H1 (cell line): ENCODE measurements at regions not wholly inside any gene's neighbourhood (a gene's known extent, or its start where the extent isn't known, plus 50 kb on each side); places are given as distances from the start of the nearest gene placed in this dataset.

Experiments used
- CTCF ChIA-PET: fragments of 300-600 bp; sonication (Branson Sonifier 250); formaldehyde crosslinking; loops from one replicate; lab custom pipeline; 2021; ENCODE audit not compliant: partially characterized antibody; lab: Charles Lee
- POLR2A ChIA-PET: fragments of 300-600 bp; sonication (Branson Sonifier 250); formaldehyde crosslinking; loops from one replicate; lab custom pipeline; 2021; ENCODE audit warnings: inconsistent platforms; ENCODE audit not compliant: partially characterized antibody; lab: Charles Lee
- DNase-seq, 2 experiments: peaks; one replicate each; pipeline versions ENCODE4 v3.0.0 to v3.0.0-alpha.2; 2010 to 2022; ENCODE audit warnings: low spot score in 2 of 2, low read depth in 1 of 2, mixed read lengths in 1 of 2
- FAIRE-seq: peaks from 2 replicates; lab custom pipeline; 2011; peaks lifted over from hg19 to GRCh38; lab: Jason Lieb, UNC
- H2AFZ ChIP-seq: 2 replicates; pipeline ENCODE4 v1.8.1; 2012; ENCODE audit warnings: low read length, inconsistent platforms
- H2AK5ac ChIP-seq: 2 replicates; pipeline ENCODE4 v1.6.1; 2013; ENCODE audit warnings: low read depth, low read length
- H2BK120ac ChIP-seq: replicated peaks from 2 replicates; pipeline ENCODE3; 2013; ENCODE audit warnings: low read depth, low read length, inconsistent platforms
- H2BK12ac ChIP-seq: 2 replicates; pipeline ENCODE4 v1.6.1; 2013; ENCODE audit warnings: low read depth, low read length
- H2BK15ac ChIP-seq: 2 replicates; pipeline ENCODE4 v1.6.1; 2013; ENCODE audit warnings: low read length
- H2BK20ac ChIP-seq: 2 replicates; pipeline ENCODE4 v1.6.1; 2013; ENCODE audit warnings: low read length
- H2BK5ac ChIP-seq: 2 replicates; pipeline ENCODE4 v1.6.1; 2013; ENCODE audit warnings: low read depth, low read length
- H3K14ac ChIP-seq: 2 replicates; pipeline ENCODE4 v1.6.1; 2013; ENCODE audit warnings: inconsistent platforms; ENCODE audit not compliant: insufficient read length
- H3K18ac ChIP-seq: 2 replicates; pipeline ENCODE4 v1.6.1; 2013; ENCODE audit warnings: low read length; ENCODE audit errors: extremely low read depth
- H3K23ac ChIP-seq: 2 replicates; pipeline ENCODE4 v1.6.1; 2013; ENCODE audit warnings: inconsistent platforms; ENCODE audit not compliant: insufficient read length
- H3K23me2 ChIP-seq: 2 replicates; pipeline ENCODE4 v1.6.1; 2013; ENCODE audit warnings: low read depth, low read length
- H3K27ac ChIP-seq: 2 replicates; pipeline ENCODE4 v1.6.1; 2011; ENCODE audit warnings: low read depth, low read length, inconsistent platforms
- H3K27me3 ChIP-seq, 4 experiments: replicated peaks in 1 of 4; 1 replicate in 1 of 4; 2 replicates in 3 of 4; pipeline versions ENCODE4 v1.6.1 to v1.8.1; 2011 to 2013; ENCODE audit warnings: low read length in 3 of 4, mild to moderate bottlenecking in 3 of 4, inconsistent platforms in 2 of 4, mixed read lengths in 2 of 4, moderate library complexity in 1 of 4; ENCODE audit not compliant: control insufficient read depth in 3 of 4, insufficient read depth in 3 of 4; ENCODE audit errors: extremely low read depth in 1 of 4
- H3K36me3 ChIP-seq, 4 experiments: 2 replicates each; pipeline versions ENCODE4 v1.6.1 to v1.8.1; 2011 to 2013; ENCODE audit warnings: mild to moderate bottlenecking in 4 of 4, low read length in 3 of 4, moderate library complexity in 2 of 4, control low read depth in 1 of 4, inconsistent platforms in 1 of 4; ENCODE audit not compliant: insufficient read depth in 4 of 4, control insufficient read depth in 2 of 4
- H3K4ac ChIP-seq: replicated peaks from 2 replicates; pipeline ENCODE3; 2013; ENCODE audit warnings: low read length, low read depth, mixed read lengths, inconsistent platforms; ENCODE audit not compliant: insufficient read length
- H3K4me1 ChIP-seq, 4 experiments: replicated peaks in 1 of 4; 1 replicate in 1 of 4; 2 replicates in 3 of 4; pipeline versions ENCODE4 v1.6.1 to v1.8.1; 2011 to 2013; ENCODE audit warnings: low read length in 3 of 4, inconsistent platforms in 2 of 4, mixed read lengths in 1 of 4; ENCODE audit not compliant: insufficient read depth in 4 of 4, control insufficient read depth in 3 of 4
- H3K4me2 ChIP-seq, 2 experiments: 2 replicates each; pipeline versions ENCODE4 v1.6.1 to v1.8.1; 2011 to 2013; ENCODE audit warnings: low read depth in 2 of 2, low read length in 2 of 2, control low read depth in 1 of 2, inconsistent platforms in 1 of 2, mild to moderate bottlenecking in 1 of 2; ENCODE audit not compliant: insufficient read depth in 1 of 2
- H3K4me3 ChIP-seq, 4 experiments: fragments of 200-600, 300-600 bp in 1 of 4; sonication (generic), shearing (Covaris generic), sonication (Bioruptor Twin) in 1 of 4; 2 replicates each; pipeline versions ENCODE4 v1.5.1 to v1.8.1; 2011 to 2016; ENCODE audit warnings: low read length in 4 of 4, low read depth in 3 of 4, control low read depth in 2 of 4, inconsistent platforms in 2 of 4, mild to moderate bottlenecking in 2 of 4, mixed read lengths in 1 of 4, moderate library complexity in 1 of 4; ENCODE audit not compliant: insufficient read depth in 2 of 4; ENCODE audit errors: extremely low read depth in 1 of 4
- H3K56ac ChIP-seq: replicated peaks from 2 replicates; pipeline ENCODE3; 2013; ENCODE audit warnings: low read depth, mild to moderate bottlenecking, mixed read lengths, low read length, inconsistent platforms; ENCODE audit not compliant: insufficient read length
- H3K79me1 ChIP-seq: 2 replicates; pipeline ENCODE4 v1.6.1; 2013; ENCODE audit warnings: low read depth, low read length, control low read depth
- H3K79me2 ChIP-seq, 2 experiments: 2 replicates each; pipeline versions ENCODE4 v1.6.1 to v1.8.1; 2012 to 2013; ENCODE audit warnings: low read length in 2 of 2, mild to moderate bottlenecking in 2 of 2, inconsistent platforms in 1 of 2; ENCODE audit not compliant: insufficient read depth in 2 of 2, control insufficient read depth in 1 of 2
- H3K9ac ChIP-seq, 4 experiments: replicated peaks in 1 of 4; 1 replicate in 1 of 4; 2 replicates in 3 of 4; pipeline versions ENCODE4 v1.6.1 to v1.8.1; 2011 to 2013; ENCODE audit warnings: low read depth in 3 of 4, low read length in 3 of 4, control low read depth in 2 of 4, mild to moderate bottlenecking in 2 of 4, moderate library complexity in 2 of 4, inconsistent platforms in 1 of 4; ENCODE audit errors: extremely low read depth in 1 of 4
- H3K9me3 ChIP-seq, 2 experiments: 2 replicates each; pipeline versions ENCODE4 v1.6.1 to v1.8.1; 2012 to 2013; ENCODE audit warnings: mild to moderate bottlenecking in 2 of 2, moderate library complexity in 2 of 2, control low read depth in 1 of 2, inconsistent platforms in 1 of 2, low read depth in 1 of 2, low read length in 1 of 2, mixed read lengths in 1 of 2; ENCODE audit not compliant: insufficient read depth in 2 of 2
- H4K20me1 ChIP-seq, 2 experiments: replicated peaks in 1 of 2; 2 replicates each; pipeline versions ENCODE3 to v1.8.1; 2011 to 2013; ENCODE audit warnings: inconsistent platforms in 2 of 2, low read length in 2 of 2, mild to moderate bottlenecking in 1 of 2; ENCODE audit not compliant: insufficient read depth in 2 of 2, control insufficient read depth in 1 of 2
- H4K5ac ChIP-seq: 2 replicates; pipeline ENCODE4 v1.6.1; 2013; ENCODE audit warnings: low read length, low read depth, mixed read lengths, inconsistent platforms; ENCODE audit not compliant: insufficient read length
- H4K8ac ChIP-seq: 2 replicates; pipeline ENCODE4 v1.8.0; 2013; ENCODE audit warnings: mild to moderate bottlenecking, moderate library complexity, low read length, inconsistent platforms; ENCODE audit not compliant: insufficient read depth; ENCODE audit errors: extremely low read depth
- H4K91ac ChIP-seq: replicated peaks from 2 replicates; pipeline ENCODE3; 2013; ENCODE audit warnings: low read length, mixed read lengths, inconsistent platforms; ENCODE audit not compliant: insufficient read length
- KDM5A ChIP-seq: fragments of 200-600 bp; IDR thresholded peaks from 2 replicates; pipeline ENCODE4 v1.7.1; 2012; ENCODE audit warnings: mild to moderate bottlenecking, low read length, inconsistent platforms, mixed read lengths
- PHF8 ChIP-seq: fragments of 200-600 bp; sonication (generic); conservative IDR thresholded peaks from 2 replicates; pipeline ENCODE4 v1.7.1; 2012; ENCODE audit warnings: low read depth, mild to moderate bottlenecking, inconsistent platforms, low read length, moderate library complexity
- RBBP5 ChIP-seq: IDR thresholded peaks from 2 replicates; pipeline ENCODE4 v1.7.1; 2012; ENCODE audit warnings: low read depth, mild to moderate bottlenecking, inconsistent platforms, low read length, moderate library complexity, borderline replicate concordance
- SIX5 ChIP-seq: IDR thresholded peaks from 2 replicates; pipeline ENCODE4 v1.6.1; 2011; ENCODE audit warnings: mild to moderate bottlenecking, low read depth, low read length
- SP4 ChIP-seq: IDR thresholded peaks from 2 replicates; pipeline ENCODE4 v1.6.1; 2012; ENCODE audit warnings: low read length, inconsistent platforms
- WGBS, 2 experiments: shearing (Covaris generic) in 1 of 2; methylation state at CpG; one replicate each; pipeline versions ENCODE4 v1.1.6 to v1.1.7; 2013 to 2015; ENCODE audit warnings: low lambda C conversion rate in 2 of 2, mixed read lengths in 2 of 2, inconsistent platforms in 1 of 2, low coverage in 1 of 2, missing lambda C conversion rate in 1 of 2; ENCODE audit not compliant: insufficient replicate concordance in 2 of 2, insufficient coverage in 1 of 2, insufficient read length in 1 of 2; ENCODE audit errors: extremely low coverage in 1 of 2, missing lambda C conversion rate in 1 of 2; 5-methylcytosine and 5-hydroxymethylcytosine counted together
- TF ChIP-seq, protein P1 (sequence below): IDR thresholded peaks from 2 replicates; pipeline ENCODE4 v1.6.1; 2011; ENCODE audit warnings: low read length, improper control_type of control experiment

GRCh38 chr16:51710905-51711563 is 560.0 kb upstream of the SALL1 start:
- no peaks in the 10 kb centered on the region for H3K79me1 ChIP-seq
- no peak overlapping the region for H3K27ac ChIP-seq
- H4K91ac ChIP-seq: no peak overlapping the region
- no peaks in the 10 kb centered on the region for H4K20me1 ChIP-seq
- FAIRE-seq (no peak), DNase-seq (no peak)
- H4K5ac ChIP-seq: no peak overlapping the region
- no peak overlapping the region for H2BK120ac ChIP-seq
- ChIA-PET POLR2A (interaction anchor here (1.3 kb wide), 1 partner anchor 42 kb away, joined by 3 read pairs; no protein-coding TSS in a partner anchor), CTCF (interaction anchor here (0.7 to 3.2 kb wide), 3 partner anchors 12 to 287 kb away, joined by 3 to 10 read pairs (median 3); no protein-coding TSS in a partner anchor)
- no peak overlapping the region for H2BK15ac ChIP-seq
- H3K27me3 ChIP-seq: no peaks in the 10 kb centered on the region
- no peaks in the 10 kb centered on the region for H3K79me2 ChIP-seq
- H3K4me1 ChIP-seq: peaks cover 0 to 5% (median 0%) of the 10 kb centered on the region in 4 experiments; a peak in 2 of 7 replicates
- H2BK20ac ChIP-seq: no peak overlapping the region
- H3K56ac ChIP-seq: no peak overlapping the region
- peaks cover 2% of the 10 kb centered on the region; the same call in 1 of the 2 replicates for H3K23me2 ChIP-seq
- H2BK5ac ChIP-seq: no peak overlapping the region
- no peak overlapping the region for H2AK5ac ChIP-seq
- H2AFZ ChIP-seq: no peak overlapping the region
- no peak overlapping the region for H2BK12ac ChIP-seq
- no peak overlapping the region for H3K23ac ChIP-seq
- no peak overlapping the region for H3K18ac ChIP-seq
- no peak overlapping the region for H3K14ac ChIP-seq
- no peak overlapping the region for H3K4ac ChIP-seq
- H3K36me3 ChIP-seq: no peaks in the 10 kb centered on the region
- no peak overlapping the region for H3K9ac ChIP-seq
- no peak overlapping the region for H3K4me3 ChIP-seq
- no peaks in the 10 kb centered on the region for H3K9me3 ChIP-seq
- 82% methylated on average over 2 of the region's 2 CpGs; no CpG with 5 or more reads in 1 of the 2 experiments for WGBS, 2 experiments
- H3K4me2 ChIP-seq: no peak overlapping the region
- no peak overlapping the region for H4K8ac ChIP-seq
- TF ChIP-seq KDM5A (no peak), SIX5 (no peak), PHF8 (no peak), RBBP5 (no peak), SP4 (no peak)
- TF ChIP-seq, protein P1, sequence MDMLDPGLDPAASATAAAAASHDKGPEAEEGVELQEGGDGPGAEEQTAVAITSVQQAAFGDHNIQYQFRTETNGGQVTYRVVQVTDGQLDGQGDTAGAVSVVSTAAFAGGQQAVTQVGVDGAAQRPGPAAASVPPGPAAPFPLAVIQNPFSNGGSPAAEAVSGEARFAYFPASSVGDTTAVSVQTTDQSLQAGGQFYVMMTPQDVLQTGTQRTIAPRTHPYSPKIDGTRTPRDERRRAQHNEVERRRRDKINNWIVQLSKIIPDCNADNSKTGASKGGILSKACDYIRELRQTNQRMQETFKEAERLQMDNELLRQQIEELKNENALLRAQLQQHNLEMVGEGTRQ: no peak
